HG03457 (cell line): ENCODE measurements at regions not wholly inside any gene's neighbourhood (a gene's known extent, or its start where the extent isn't known, plus 50 kb on each side); places are given as distances from the start of the nearest gene placed in this dataset.

Experiments
- ATAC-seq: cut with Tn5 transposase; IDR thresholded peaks from one replicate; pipeline ENCODE4 v1.9.1; 2021; ENCODE audit warnings: moderate number of reproducible peaks; ENCODE audit not compliant: unreplicated experiment

GRCh38 chr3:170784406-170784805 lies 85.6 kb downstream of the RPL22L1 start:
- ATAC-seq, result no peak

- no peak for ATAC-seq
These were observed 89.0 kb downstream of the RPL22L1 start for GRCh38 chr3:170780955-170781354.

DNA sequence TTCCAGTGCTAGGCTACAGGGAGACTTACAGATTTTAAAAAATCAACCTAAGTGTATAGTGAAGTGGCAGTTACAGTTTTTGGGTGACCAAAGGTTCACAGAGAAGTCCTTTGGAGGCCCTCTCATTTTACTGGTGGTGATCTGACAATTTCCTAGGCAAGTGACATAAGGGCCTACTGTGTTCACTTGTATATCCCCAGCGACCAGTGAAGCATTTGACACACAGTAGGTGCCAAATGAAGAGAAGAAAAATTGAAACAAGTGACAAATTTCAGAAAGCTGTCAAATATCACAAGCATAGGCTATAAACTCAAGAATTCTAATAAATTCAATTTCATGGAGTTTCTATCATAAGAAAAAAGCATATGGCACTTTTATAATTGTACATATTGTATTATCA lies 89.5 kb downstream of the RPL22L1 start:
- no peak for ATAC-seq

GRCh38 chr3:170778240-170779217 lies 91.5 kb downstream of the RPL22L1 start:
- ATAC-seq, result no peak

DNA sequence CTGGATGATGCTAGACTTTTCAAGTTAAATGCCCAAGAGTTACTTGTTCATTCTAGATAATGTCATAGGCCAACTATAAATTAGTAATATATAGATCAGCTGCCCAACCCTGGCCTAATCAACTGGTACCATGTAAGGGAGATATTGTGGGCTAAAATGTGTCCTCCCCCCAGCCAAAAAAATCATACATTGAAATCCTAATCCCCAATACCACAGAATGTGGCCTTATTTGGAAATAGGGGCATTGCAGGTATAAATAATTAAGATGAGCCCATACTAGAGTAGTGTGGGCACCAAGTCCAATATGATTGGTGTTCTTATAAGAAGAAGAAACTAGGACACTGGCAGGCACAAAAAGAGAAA lies 92.5 kb downstream of the RPL22L1 start:
- no peak for ATAC-seq

GRCh38 chr3:170776887-170777563 lies 93.0 kb downstream of the RPL22L1 start:
- no peak for ATAC-seq

DNA sequence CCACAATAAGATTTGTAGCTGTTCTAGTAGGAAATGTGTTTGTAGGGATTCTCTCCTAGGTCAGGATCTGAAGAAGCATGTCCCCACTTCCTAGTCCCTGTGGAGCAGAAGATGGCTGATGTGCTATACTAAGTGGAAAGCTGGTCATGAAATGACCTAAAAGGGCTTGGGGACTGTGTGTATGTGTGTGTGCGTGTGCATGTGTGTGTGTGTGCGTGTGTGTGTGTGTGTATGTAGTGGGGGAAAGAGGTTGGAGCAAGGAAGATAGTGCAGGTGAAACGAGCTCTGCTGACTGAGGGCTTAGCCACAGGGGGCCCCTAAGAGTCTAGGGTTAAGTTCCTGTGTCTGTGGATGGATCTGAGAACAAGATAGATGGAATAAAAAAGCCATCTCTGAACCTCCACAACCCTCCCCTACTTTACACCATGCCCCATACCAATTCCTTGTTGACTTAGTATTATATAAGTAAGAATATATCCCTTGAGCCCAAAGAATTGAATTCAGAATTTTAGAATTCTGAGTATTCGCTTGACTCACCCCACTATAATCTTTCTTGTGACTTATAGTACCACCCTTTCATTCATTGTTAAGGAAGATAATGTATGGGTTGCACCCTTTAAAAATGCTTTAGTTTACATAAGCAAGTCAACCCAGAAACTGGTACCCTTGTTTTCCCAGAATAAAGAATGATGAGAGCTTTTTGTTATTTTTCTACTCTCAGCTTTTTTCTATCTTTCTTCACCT lies 96.1 kb downstream of the RPL22L1 start:
- ATAC-seq, result no peak

DNA sequence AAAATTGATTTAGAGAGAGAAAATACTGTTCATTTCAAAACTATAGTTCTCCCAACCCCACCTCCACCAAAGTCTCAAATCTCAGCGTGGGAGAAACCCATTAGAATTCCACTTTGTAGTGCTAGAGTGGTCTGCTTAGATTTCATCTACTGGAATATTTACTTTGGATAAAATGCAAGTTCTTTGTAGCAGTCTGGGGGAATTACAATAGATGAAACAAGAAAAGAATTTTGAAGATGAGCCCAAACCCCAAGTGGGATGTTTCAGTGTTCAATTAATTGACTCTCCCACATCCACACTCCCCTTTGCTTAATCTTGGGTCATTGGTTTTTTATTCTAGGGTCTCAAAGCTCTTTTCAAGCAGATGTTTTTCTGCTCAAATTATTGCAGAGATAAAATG lies 97.8 kb downstream of the RPL22L1 start:
- ATAC-seq, result no peak

GRCh38 chr3:170768334-170768801 lies 101.6 kb downstream of the RPL22L1 start:
- ATAC-seq, result no peak

GRCh38 chr3:170767576-170767941 lies 102.4 kb downstream of the RPL22L1 start:
- no peak for ATAC-seq

GRCh38 chr3:170766823-170767575 lies 103.0 kb downstream of the RPL22L1 start:
- no peak for ATAC-seq

DNA sequence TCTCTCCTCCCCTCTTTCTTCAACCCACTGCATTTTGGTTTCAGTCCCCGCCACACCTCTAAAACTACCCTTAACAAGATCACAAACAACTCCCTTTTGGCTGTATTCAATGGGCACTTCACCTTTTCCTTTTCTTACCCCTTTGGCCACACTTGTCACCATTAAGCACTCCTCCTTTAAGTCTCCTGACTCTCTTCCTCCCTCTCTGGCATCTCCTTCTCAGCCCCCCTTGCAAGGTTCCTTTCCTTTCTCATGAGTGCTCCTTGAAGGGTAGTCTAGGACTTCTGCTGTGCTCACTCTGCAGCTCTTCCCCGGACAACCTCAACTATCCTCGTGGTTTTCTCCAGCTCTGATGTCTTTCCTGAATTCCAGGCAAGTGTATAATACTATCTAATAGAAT lies 103.7 kb downstream of the RPL22L1 start:
- no peak for ATAC-seq

DNA sequence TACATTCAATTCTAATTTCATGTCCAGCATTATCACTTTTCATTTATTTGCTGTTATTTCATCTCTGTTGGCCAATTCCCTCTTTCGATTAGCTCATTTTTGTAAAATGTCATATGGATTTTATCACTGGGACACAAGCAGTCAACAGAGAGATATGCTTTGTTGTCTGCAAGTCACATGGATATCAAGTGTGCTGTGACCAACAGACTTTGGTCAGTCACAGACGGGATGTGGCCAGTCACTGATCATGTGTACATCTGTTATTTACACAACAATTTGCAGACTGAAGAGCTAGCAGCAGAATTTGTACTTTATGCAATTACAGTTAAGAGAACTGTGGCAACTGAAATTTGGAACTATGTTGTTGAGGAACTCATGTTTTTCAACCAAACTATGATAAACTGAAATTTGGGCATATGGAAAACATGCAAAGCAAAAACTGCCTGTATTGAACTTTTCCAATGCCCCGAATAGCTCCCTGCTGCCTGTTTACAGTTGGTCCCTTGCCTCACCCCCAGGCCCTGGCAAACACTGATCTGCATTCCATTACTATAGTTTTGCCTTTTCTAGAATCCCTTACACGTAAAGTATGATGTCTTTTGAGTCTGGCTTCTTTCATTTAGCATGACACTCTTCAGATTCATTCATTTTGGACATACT lies 104.4 kb downstream of the RPL22L1 start:
- no peak for ATAC-seq

DNA sequence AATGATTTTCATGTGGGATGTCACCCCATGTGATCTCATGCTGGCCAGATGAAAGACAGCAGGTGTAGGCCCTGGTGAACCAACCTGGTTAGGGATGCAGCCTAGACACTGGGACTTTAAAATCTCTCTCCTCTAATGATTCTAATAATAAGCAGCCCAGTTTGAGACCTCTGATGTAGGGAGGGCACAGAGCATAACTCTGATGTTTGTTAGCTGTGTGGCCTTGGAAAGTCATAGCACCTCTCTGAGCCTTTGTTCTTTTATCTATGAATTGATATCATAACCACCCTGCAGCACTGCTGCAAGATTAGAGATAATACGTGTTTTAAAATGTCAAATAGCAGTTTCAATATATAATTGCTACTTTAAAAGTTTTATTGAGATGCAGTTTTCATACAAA lies 106.0 kb downstream of the RPL22L1 start:
- ATAC-seq, result no peak

GRCh38 chr3:170762064-170762463 lies 107.9 kb downstream of the RPL22L1 start:
- no peak for ATAC-seq

- ATAC-seq, result no peak
These were observed 108.9 kb downstream of the RPL22L1 start for GRCh38 chr3:170761103-170761502.

DNA sequence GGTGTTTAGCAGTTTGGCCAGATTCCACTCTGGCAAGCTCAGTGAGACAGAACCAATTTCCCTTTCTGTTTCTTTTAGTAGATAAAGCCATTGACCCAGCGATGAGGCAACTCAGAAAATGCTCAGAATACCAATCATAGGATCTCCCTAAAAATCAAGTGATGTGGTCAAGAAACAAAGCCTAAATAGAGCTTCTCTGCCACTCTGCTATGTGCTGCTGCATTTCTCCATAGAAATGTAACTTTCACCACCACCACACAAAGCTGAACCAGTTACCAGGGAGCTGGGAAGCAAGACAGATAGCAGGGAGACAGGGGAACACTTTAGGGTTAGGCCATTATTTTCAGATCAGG lies 109.8 kb downstream of the RPL22L1 start:
- ATAC-seq, result no peak

DNA sequence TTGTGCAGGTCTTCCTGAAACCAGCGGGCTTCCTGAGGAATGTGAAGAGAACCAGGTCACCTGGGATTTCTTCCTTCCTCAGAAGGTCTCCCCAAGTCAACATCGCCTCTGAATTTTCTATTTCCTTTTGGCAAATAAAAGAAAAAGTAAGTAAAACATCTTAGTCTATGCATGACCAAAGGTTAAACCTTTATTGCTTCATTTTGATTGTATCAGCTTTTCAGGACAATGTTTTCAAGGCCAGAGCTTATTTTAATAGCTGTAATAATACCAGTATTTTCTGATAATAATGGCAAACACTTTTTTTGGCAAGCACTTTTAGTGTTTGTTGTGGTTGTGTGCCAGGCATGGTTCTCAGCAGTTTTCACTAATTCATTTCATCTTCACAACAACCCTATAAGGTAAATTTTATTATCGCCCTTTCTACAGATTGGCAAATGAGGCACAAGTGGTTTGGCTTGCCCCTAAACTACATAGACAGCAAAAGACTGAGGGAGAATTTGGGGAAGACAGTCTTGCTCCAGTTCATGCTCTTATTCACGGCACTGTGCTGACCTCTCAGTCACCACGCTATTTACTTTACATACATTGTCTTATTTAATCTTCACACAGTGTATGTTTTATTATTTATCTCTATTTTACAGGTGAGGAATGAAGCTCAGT lies 110.4 kb downstream of the RPL22L1 start:
- no peak for ATAC-seq

GRCh38 chr3:170757038-170757437 lies 113.0 kb downstream of the RPL22L1 start:
- ATAC-seq, result no peak

- ATAC-seq, result no peak
These were observed 115.7 kb downstream of the RPL22L1 start for GRCh38 chr3:170754311-170754693.
